CD14-positive monocyte (primary cell): ENCODE measurements at regions not wholly inside any gene's neighbourhood (a gene's known extent, or its start where the extent isn't known, plus 50 kb on each side); places are given as distances from the start of the nearest gene placed in this dataset.

Experiments used
- DNase-seq, 3 donors: peaks; one replicate each; pipeline ENCODE4 v3.0.0-alpha.2; 2011 to 2022
- H2AFZ ChIP-seq: 2 replicates; pipeline ENCODE4 v1.6.0; 2012; ENCODE audit warnings: mild to moderate bottlenecking, low read depth, low read length, inconsistent platforms; ENCODE audit not compliant: insufficient read depth, poor library complexity, severe bottlenecking
- H3K27ac ChIP-seq, 2 donors: 1 replicate in 1 of 2; 2 replicates in 1 of 2; pipeline ENCODE4 v1.5.1; 2012 to 2013; ENCODE audit warnings: low read length in 2 of 2, control low read depth in 1 of 2, inconsistent platforms in 1 of 2, low read depth in 1 of 2, mild to moderate bottlenecking in 1 of 2
- H3K27me3 ChIP-seq, 2 donors: one replicate each; pipeline versions ENCODE4 v1.6.0 to v1.6.1; 2011 to 2013; ENCODE audit warnings: low read length in 2 of 2; ENCODE audit not compliant: control insufficient read depth in 2 of 2, insufficient read depth in 2 of 2
- H3K36me3 ChIP-seq, 2 donors: replicated peaks in 1 of 2; 1 replicate in 1 of 2; 2 replicates in 1 of 2; pipeline versions ENCODE4 v1.5.1 to v1.6.1; 2012 to 2013; ENCODE audit warnings: low read length in 2 of 2, control low read depth in 1 of 2, inconsistent platforms in 1 of 2, mild to moderate bottlenecking in 1 of 2; ENCODE audit not compliant: insufficient read depth in 2 of 2, control insufficient read depth in 1 of 2
- H3K4me1 ChIP-seq, 2 donors: 1 replicate in 1 of 2; 2 replicates in 1 of 2; pipeline versions ENCODE4 v1.5.1 to v1.6.1; 2012 to 2013; ENCODE audit warnings: low read length in 2 of 2, control low read depth in 1 of 2, inconsistent platforms in 1 of 2, mild to moderate bottlenecking in 1 of 2, moderate library complexity in 1 of 2; ENCODE audit not compliant: insufficient read depth in 2 of 2, control insufficient read depth in 1 of 2
- H3K4me2 ChIP-seq: replicated peaks from 2 replicates; pipeline ENCODE3; 2012; ENCODE audit warnings: low read length, moderate library complexity, mild to moderate bottlenecking; ENCODE audit not compliant: poor library complexity, severe bottlenecking; ENCODE audit errors: extremely low read depth
- H3K4me3 ChIP-seq, 3 experiments: fragments of 200-600 bp in 1 of 3; sonication (generic) in 1 of 3; replicated peaks in 1 of 3; 1 replicate in 2 of 3; 2 replicates in 1 of 3; pipeline ENCODE4 v1.5.1; 2011 to 2013; ENCODE audit warnings: low read length in 3 of 3, mild to moderate bottlenecking in 3 of 3, control low read depth in 2 of 3, low read depth in 2 of 3, inconsistent platforms in 1 of 3, moderate library complexity in 1 of 3
- H3K79me2 ChIP-seq: 2 replicates; pipeline ENCODE4 v1.6.0; 2012; ENCODE audit warnings: mild to moderate bottlenecking, control low read depth, inconsistent platforms, low read length, moderate library complexity; ENCODE audit not compliant: insufficient read depth
- H3K9ac ChIP-seq: 2 replicates; pipeline ENCODE4 v1.6.0; 2017; ENCODE audit warnings: low read length, mild to moderate bottlenecking; ENCODE audit not compliant: insufficient read depth, poor library complexity, severe bottlenecking
- H3K9me3 ChIP-seq, 2 donors: replicated peaks in 1 of 2; 1 replicate in 1 of 2; 2 replicates in 1 of 2; pipeline versions ENCODE4 v1.5.1 to v1.6.1; 2012 to 2013; ENCODE audit warnings: low read length in 2 of 2, control low read depth in 1 of 2; ENCODE audit not compliant: control insufficient read depth in 1 of 2, insufficient read depth in 1 of 2
- H4K20me1 ChIP-seq: 2 replicates; pipeline ENCODE4 v1.6.0; 2012; ENCODE audit warnings: mild to moderate bottlenecking, low read length, control low read depth, moderate library complexity; ENCODE audit not compliant: insufficient read depth
- H3K27ac Mint-ChIP-seq, 7 donors: one replicate each; pipeline ENCODE4 v1.8.0; 2020; ENCODE audit warnings: mild to moderate bottlenecking in 7 of 7, mixed read lengths in 7 of 7, moderate library complexity in 6 of 7, inconsistent platforms in 2 of 7
- H3K27me3 Mint-ChIP-seq, 3 donors: one replicate each; pipeline ENCODE4 v1.8.0; 2021 to 2022; ENCODE audit warnings: low read depth in 3 of 3, mild to moderate bottlenecking in 3 of 3, mixed read lengths in 3 of 3, moderate library complexity in 3 of 3, inconsistent platforms in 1 of 3
- H3K36me3 Mint-ChIP-seq, 2 donors: one replicate each; pipeline ENCODE4 v1.8.0; 2020; ENCODE audit warnings: mixed read lengths in 2 of 2, inconsistent platforms in 1 of 2, mild to moderate bottlenecking in 1 of 2
- H3K4me1 Mint-ChIP-seq: one replicate; pipeline ENCODE4 v1.8.0; 2020; ENCODE audit warnings: mild to moderate bottlenecking, mixed read lengths
- H3K4me3 Mint-ChIP-seq, 2 donors: one replicate each; pipeline ENCODE4 v1.8.0; 2020; ENCODE audit warnings: mild to moderate bottlenecking in 2 of 2, mixed read lengths in 2 of 2, moderate library complexity in 1 of 2
- H3K9me3 Mint-ChIP-seq, 7 donors: one replicate each; pipeline ENCODE4 v1.8.0; 2020 to 2022; ENCODE audit warnings: mixed read lengths in 7 of 7, mild to moderate bottlenecking in 6 of 7, moderate library complexity in 6 of 7, inconsistent platforms in 2 of 7
- CTCF ChIP-seq: fragments of 200-600 bp; IDR thresholded peaks from one replicate; pipeline ENCODE4 v1.8.0; 2022; ENCODE audit warnings: antibody characterized with exemption, mild to moderate bottlenecking
- WGBS: methylation state at CpG from one replicate; pipeline ENCODE4 v1.1.5; 2013; ENCODE audit warnings: missing lambda C conversion rate; ENCODE audit not compliant: insufficient coverage; 5-methylcytosine and 5-hydroxymethylcytosine counted together
- intact Hi-C, 2 donors: fragments of 100-400 bp; cut with micrococcal nuclease; formaldehyde crosslinking; loops; one replicate each; pipeline versions ENCODE4 v1.15.0 to v1.15.1; 2023

- Histone ChIP-seq H3K4me2 (no peak overlapping the region), H3K4me3 (no peak overlapping the region)
- WGBS = 100% methylated on average over 1 of the region's 3 CpGs
Measured at GRCh38 chr1:59159557-59160203, 137.2 kb upstream of the FGGY start.

GRCh38 chr1:59161136-59161535 lies 135.8 kb upstream of the FGGY start:
- no peak overlapping the region for H3K27ac Mint-ChIP-seq
- Histone ChIP-seq H3K4me2 (no peak overlapping the region), H2AFZ (no peak overlapping the region), H3K27me3 (no peaks in the 10 kb centered on the region), H3K9ac (no peak overlapping the region), H3K9me3 (peaks cover 0 to 9% of the 10 kb centered on the region in 2 donors), H3K4me3 (no peak overlapping the region), H4K20me1 (no peaks in the 10 kb centered on the region), H3K79me2 (no peaks in the 10 kb centered on the region), H3K4me1 (peaks cover 0 to 4% of the 10 kb centered on the region in 2 donors), H3K27ac (no peak overlapping the region), H3K36me3 (no peaks in the 10 kb centered on the region)
- TF ChIP-seq CTCF = no peak
- no peak overlapping the region for H3K4me3 Mint-ChIP-seq
- no peak for DNase-seq
- intact Hi-C loops = no loop called here
- H3K36me3 Mint-ChIP-seq = no peaks in the 10 kb centered on the region
- H3K4me1 Mint-ChIP-seq = peaks cover 6% of the 10 kb centered on the region
- H3K27me3 Mint-ChIP-seq = peaks cover 0 to 8% (median 4%) of the 10 kb centered on the region in 3 donors
- peaks cover 4 to 13% (median 9%) of the 10 kb centered on the region in 7 donors for H3K9me3 Mint-ChIP-seq

More at GRCh38 chr1:59159557-59160203, 137.2 kb upstream of the FGGY start:
- no peak overlapping the region for H3K9ac ChIP-seq
- no peak overlapping the region for H3K27ac Mint-ChIP-seq
- H3K9me3 Mint-ChIP-seq = peaks cover 2 to 13% (median 9%) of the 10 kb centered on the region in 7 donors
- H2AFZ ChIP-seq = no peak overlapping the region
- H3K4me1 ChIP-seq = peaks cover 0 to 4% of the 10 kb centered on the region in 2 donors
- TF ChIP-seq CTCF = no peak
- H4K20me1 ChIP-seq = no peaks in the 10 kb centered on the region
- DNase-seq = no peak
- intact Hi-C loops = no loop called here
- no peaks in the 10 kb centered on the region for H3K27me3 ChIP-seq
- H3K27ac ChIP-seq = no peak overlapping the region
- H3K27me3 Mint-ChIP-seq = peaks cover 0 to 3% (median 1%) of the 10 kb centered on the region in 3 donors
- H3K79me2 ChIP-seq = no peaks in the 10 kb centered on the region
- no peaks in the 10 kb centered on the region for H3K36me3 Mint-ChIP-seq
- peaks cover 0 to 9% of the 10 kb centered on the region in 2 donors for H3K9me3 ChIP-seq
- H3K36me3 ChIP-seq = no peaks in the 10 kb centered on the region
- no peak overlapping the region for H3K4me3 Mint-ChIP-seq
- H3K4me1 Mint-ChIP-seq = peaks cover 6% of the 10 kb centered on the region
